Stimulated activated CD4-positive, alpha-beta T cell treated with anti-CD3 and anti-CD28 coated beads, Interleukin-2, amount 100 ng/mL, for 48 hours (primary cell): ENCODE measurements at regions not wholly inside any gene's neighbourhood (a gene's known extent, or its start where the extent isn't known, plus 50 kb on each side); places are given as distances from the start of the nearest gene placed in this dataset.
"Not testable (repeated sequence)": the region's sequence is repeated elsewhere in the genome, so short reads cannot be mapped to it uniquely, and the experiment has no call there.

Source experiments
- DNase-seq, 2 donors: peaks; one replicate each; pipeline ENCODE4 v3.0.0-alpha.2; 2020

- no peak for DNase-seq
Observed at GRCh38 chr2:15810477-15811150, 129.7 kb upstream of the MYCN start.

- no peak for DNase-seq
Observed at GRCh38 chr2:15811367-15811766, 129.0 kb upstream of the MYCN start.

- no peak for DNase-seq
Observed at GRCh38 chr2:15812187-15812780, 128.1 kb upstream of the MYCN start.

- no peak for DNase-seq
Observed at GRCh38 chr2:15813481-15814266, 126.7 kb upstream of the MYCN start.

- no peak for DNase-seq
Observed at GRCh38 chr2:15814403-15814802, 125.9 kb upstream of the MYCN start.

GRCh38 chr2:15814946-15815345, 125.4 kb upstream of the MYCN start:
- no peak for DNase-seq

GRCh38 chr2:15816226-15816625, 124.1 kb upstream of the MYCN start:
- DNase-seq: no peak

GRCh38 chr2:15816674-15817406, 123.5 kb upstream of the MYCN start:
- DNase-seq: no peak

GRCh38 chr2:15817748-15818147, 122.6 kb upstream of the MYCN start:
- DNase-seq: no peak

GRCh38 chr2:15818318-15818753, 122.0 kb upstream of the MYCN start:
- no peak for DNase-seq

GRCh38 chr2:15818881-15819280, 121.5 kb upstream of the MYCN start:
- no peak for DNase-seq

- DNase-seq: no peak
Observed at GRCh38 chr2:15819562-15820256, 120.6 kb upstream of the MYCN start.

- no peak for DNase-seq
Observed at GRCh38 chr2:15820257-15820566, 120.1 kb upstream of the MYCN start.

- DNase-seq: no peak
Observed at GRCh38 chr2:15820927-15821326, 119.4 kb upstream of the MYCN start.

GRCh38 chr2:15822151-15823044, 118.0 kb upstream of the MYCN start:
- DNase-seq: no peak

- no peak for DNase-seq
Observed at GRCh38 chr2:15823459-15824396, 116.6 kb upstream of the MYCN start.

- not testable (repeated sequence) for DNase-seq
Observed at GRCh38 chr2:15824467-15824866, 115.9 kb upstream of the MYCN start.

GRCh38 chr2:15825276-15825980, 114.9 kb upstream of the MYCN start:
- DNase-seq: no peak

- DNase-seq: no peak
Observed at GRCh38 chr2:15826273-15826717, 114.1 kb upstream of the MYCN start.

- no peak for DNase-seq
Observed at GRCh38 chr2:15827001-15827400, 113.3 kb upstream of the MYCN start.
